Stimulated activated CD4-positive, alpha-beta T cell treated with anti-CD3 and anti-CD28 coated beads, Interleukin-2, amount 100 ng/mL, for 24 hours (primary cell): ENCODE measurements at regions not wholly inside any gene's neighbourhood (a gene's known extent, or its start where the extent isn't known, plus 50 kb on each side); places are given as distances from the start of the nearest gene placed in this dataset.

Experiments
- DNase-seq, 2 donors: peaks; one replicate each; pipeline ENCODE4 v3.0.0-alpha.2; 2020

GRCh38 chr6:4549556-4550226, 226.5 kb upstream of the CDYL start:
- DNase-seq, result no peak

GRCh38 chr6:4545893-4546292, 230.3 kb upstream of the CDYL start:
- no peak for DNase-seq

- DNase-seq, result no peak
Measured at GRCh38 chr6:4543596-4543995, 232.6 kb upstream of the CDYL start.

GRCh38 chr6:4533576-4533975, 242.6 kb upstream of the CDYL start:
- no peak for DNase-seq

GRCh38 chr6:4531406-4531805, 244.8 kb upstream of the CDYL start:
- no peak for DNase-seq

- DNase-seq, result no peak
Measured at GRCh38 chr6:4522453-4522852, 253.8 kb upstream of the CDYL start.

- DNase-seq, result no peak
Measured at GRCh38 chr6:4521070-4521469, 255.1 kb upstream of the CDYL start.

GRCh38 chr6:4518506-4518905, 257.7 kb upstream of the CDYL start:
- no peak for DNase-seq

- DNase-seq, result no peak
Measured at GRCh38 chr6:4516206-4516605, 260.0 kb upstream of the CDYL start.

GRCh38 chr6:4513561-4513960, 262.6 kb upstream of the CDYL start:
- no peak for DNase-seq

GRCh38 chr6:4512051-4512471, 264.1 kb upstream of the CDYL start:
- DNase-seq, result no peak

- no peak for DNase-seq
Measured at GRCh38 chr6:4511641-4512020, 264.6 kb upstream of the CDYL start.

GRCh38 chr6:4510906-4511640, 265.1 kb upstream of the CDYL start:
- no peak for DNase-seq

- no peak for DNase-seq
Measured at GRCh38 chr6:4510317-4510716, 265.9 kb upstream of the CDYL start.

- DNase-seq, result no peak
Measured at GRCh38 chr6:4509506-4509905, 266.7 kb upstream of the CDYL start.

GRCh38 chr6:4506792-4507191, 269.4 kb upstream of the CDYL start:
- DNase-seq, result no peak

GRCh38 chr6:4506223-4506622, 270.0 kb upstream of the CDYL start:
- DNase-seq, result no peak

GRCh38 chr6:4504700-4505099, 271.5 kb upstream of the CDYL start:
- no peak for DNase-seq

GRCh38 chr6:4503700-4504099, 272.5 kb upstream of the CDYL start:
- no peak for DNase-seq

- DNase-seq, result no peak
Measured at GRCh38 chr6:4496284-4496683, 279.9 kb upstream of the CDYL start.

GRCh38 chr6:4491501-4492260, 284.5 kb upstream of the CDYL start:
- no peak for DNase-seq

- DNase-seq, result no peak
Measured at GRCh38 chr6:4489538-4489937, 286.7 kb upstream of the CDYL start.

- no peak for DNase-seq
Measured at GRCh38 chr6:4488389-4488788, 287.8 kb upstream of the CDYL start.

- DNase-seq, result no peak
Measured at GRCh38 chr6:4487538-4487937, 288.7 kb upstream of the CDYL start.
